SU-DHL-6 (cell line): ENCODE measurements at regions not wholly inside any gene's neighbourhood (a gene's known extent, or its start where the extent isn't known, plus 50 kb on each side); places are given as distances from the start of the nearest gene placed in this dataset.

ENCODE experiments used
- H2AFZ ChIP-seq: fragments of 200-600 bp; sonication (generic); 2 replicates; pipeline ENCODE4 v1.6.1; 2014; ENCODE audit warnings: low read depth, mild to moderate bottlenecking, moderate library complexity, mixed read lengths, antibody characterized with exemption, low read length; ENCODE audit not compliant: severe bottlenecking
- H3F3A ChIP-seq: fragments of 200-600 bp; shearing (Covaris generic); 2 replicates; pipeline ENCODE4 v1.6.0; 2016; ENCODE audit warnings: antibody characterized with exemption, mild to moderate bottlenecking; ENCODE audit not compliant: insufficient read depth
- H3K27ac ChIP-seq: fragments of 200-600 bp; sonication (generic); 2 replicates; pipeline ENCODE4 v1.5.1; 2016; ENCODE audit warnings: low read depth, mild to moderate bottlenecking, low read length, moderate library complexity, mixed read lengths
- H3K27me3 ChIP-seq: fragments of 200-600 bp; sonication (generic), shearing (Covaris generic); 2 replicates; pipeline ENCODE4 v1.6.0; 2014; ENCODE audit warnings: mild to moderate bottlenecking, low read length
- H3K36me3 ChIP-seq: fragments of 200-600 bp; sonication (generic); 2 replicates; pipeline ENCODE4 v1.6.1; 2014; ENCODE audit warnings: mild to moderate bottlenecking, low read length, mixed read lengths
- H3K4me2 ChIP-seq: fragments of 300-600, 200-600 bp; shearing (Covaris generic), sonication (generic); 2 replicates; pipeline ENCODE4 v1.6.0; 2014; ENCODE audit warnings: low read length, low read depth, mild to moderate bottlenecking; ENCODE audit not compliant: poor library complexity, severe bottlenecking
- H3K4me3 ChIP-seq: fragments of 200-600 bp; sonication (generic); 2 replicates; pipeline ENCODE4 v1.5.1; 2014; ENCODE audit warnings: antibody characterized with exemption, low read length, mild to moderate bottlenecking, mixed read lengths; ENCODE audit not compliant: insufficient read depth, poor library complexity, severe bottlenecking
- H3K79me2 ChIP-seq: fragments of 200-600 bp; sonication (generic); 2 replicates; pipeline ENCODE4 v1.6.1; 2014; ENCODE audit warnings: mild to moderate bottlenecking, low read length, moderate library complexity; ENCODE audit not compliant: insufficient read depth
- H3K9ac ChIP-seq: fragments of 200-600 bp; sonication (generic); 2 replicates; pipeline ENCODE4 v1.7.0; 2014; ENCODE audit warnings: mild to moderate bottlenecking, low read length
- H3K9me2 ChIP-seq: fragments of 200-600 bp; sonication (generic); replicated peaks from 2 replicates; pipeline ENCODE4 v1.6.1; 2014; ENCODE audit warnings: low read length; ENCODE audit not compliant: insufficient read depth
- H3K9me3 ChIP-seq: fragments of 200-600 bp; sonication (generic); 2 replicates; pipeline ENCODE4 v1.6.1; 2014; ENCODE audit warnings: low read length, mixed read lengths; ENCODE audit not compliant: insufficient read depth
- H4K20me1 ChIP-seq: fragments of 200-600 bp; sonication (generic); 2 replicates; pipeline ENCODE4 v1.6.1; 2014; ENCODE audit warnings: low read depth, mild to moderate bottlenecking, antibody characterized with exemption, low read length, moderate library complexity, mixed read lengths
- EZH2phosphoT487 ChIP-seq: fragments of 200-600 bp; sonication (generic), shearing (Covaris generic); conservative IDR thresholded peaks from 2 replicates; pipeline ENCODE4 v1.6.1; 2018; ENCODE audit warnings: mild to moderate bottlenecking, antibody characterized with exemption, low read length, moderate library complexity, mixed read lengths
- TF ChIP-seq, protein P1 (sequence below): fragments of 200-600 bp; sonication (generic); IDR thresholded peaks from one replicate; pipeline ENCODE4 v1.5.1; 2017; ENCODE audit warnings: antibody characterized with exemption, mild to moderate bottlenecking, low read length, moderate library complexity; ENCODE audit not compliant: insufficient read depth, poor library complexity, severe bottlenecking

DNA sequence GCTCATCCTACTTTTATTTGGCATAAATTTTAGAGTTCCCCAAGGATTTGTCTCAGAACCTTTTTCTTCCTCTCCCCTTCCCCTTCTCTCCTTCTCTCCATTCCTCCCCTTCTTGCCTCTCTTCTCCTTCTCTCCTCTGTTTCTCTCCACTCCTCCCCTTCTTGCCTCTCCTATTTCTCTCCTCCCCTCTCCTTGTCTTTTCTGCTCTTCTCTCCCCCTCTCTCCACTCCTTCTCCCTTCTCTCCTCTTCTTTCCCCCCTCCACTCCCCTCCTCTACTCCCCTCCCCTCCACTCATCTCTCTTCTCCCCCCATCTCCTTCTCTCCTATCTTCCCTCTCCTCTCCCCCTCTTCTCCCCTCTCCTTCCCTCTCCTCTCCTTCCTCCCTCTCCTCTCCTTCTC is 142.7 kb downstream of the CCDC71L start:
- no peaks in the 10 kb centered on the region for H3K79me2 ChIP-seq
- TF ChIP-seq, protein P1, sequence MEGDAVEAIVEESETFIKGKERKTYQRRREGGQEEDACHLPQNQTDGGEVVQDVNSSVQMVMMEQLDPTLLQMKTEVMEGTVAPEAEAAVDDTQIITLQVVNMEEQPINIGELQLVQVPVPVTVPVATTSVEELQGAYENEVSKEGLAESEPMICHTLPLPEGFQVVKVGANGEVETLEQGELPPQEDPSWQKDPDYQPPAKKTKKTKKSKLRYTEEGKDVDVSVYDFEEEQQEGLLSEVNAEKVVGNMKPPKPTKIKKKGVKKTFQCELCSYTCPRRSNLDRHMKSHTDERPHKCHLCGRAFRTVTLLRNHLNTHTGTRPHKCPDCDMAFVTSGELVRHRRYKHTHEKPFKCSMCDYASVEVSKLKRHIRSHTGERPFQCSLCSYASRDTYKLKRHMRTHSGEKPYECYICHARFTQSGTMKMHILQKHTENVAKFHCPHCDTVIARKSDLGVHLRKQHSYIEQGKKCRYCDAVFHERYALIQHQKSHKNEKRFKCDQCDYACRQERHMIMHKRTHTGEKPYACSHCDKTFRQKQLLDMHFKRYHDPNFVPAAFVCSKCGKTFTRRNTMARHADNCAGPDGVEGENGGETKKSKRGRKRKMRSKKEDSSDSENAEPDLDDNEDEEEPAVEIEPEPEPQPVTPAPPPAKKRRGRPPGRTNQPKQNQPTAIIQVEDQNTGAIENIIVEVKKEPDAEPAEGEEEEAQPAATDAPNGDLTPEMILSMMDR = no peak
- TF ChIP-seq EZH2phosphoT487 = no peak
- no peaks in the 10 kb centered on the region for H3K9me2 ChIP-seq
- no peak overlapping the region for H3K4me3 ChIP-seq
- no peak overlapping the region for H2AFZ ChIP-seq
- H3K27me3 ChIP-seq = no peaks in the 10 kb centered on the region
- no peak overlapping the region for H3K27ac ChIP-seq
- no peaks in the 10 kb centered on the region for H3K36me3 ChIP-seq
- no peak overlapping the region for H3K9ac ChIP-seq
- H3K9me3 ChIP-seq = no peaks in the 10 kb centered on the region
- no peaks in the 10 kb centered on the region for H4K20me1 ChIP-seq
- no peak overlapping the region for H3K4me2 ChIP-seq
- H3F3A ChIP-seq = no peaks in the 10 kb centered on the region

DNA sequence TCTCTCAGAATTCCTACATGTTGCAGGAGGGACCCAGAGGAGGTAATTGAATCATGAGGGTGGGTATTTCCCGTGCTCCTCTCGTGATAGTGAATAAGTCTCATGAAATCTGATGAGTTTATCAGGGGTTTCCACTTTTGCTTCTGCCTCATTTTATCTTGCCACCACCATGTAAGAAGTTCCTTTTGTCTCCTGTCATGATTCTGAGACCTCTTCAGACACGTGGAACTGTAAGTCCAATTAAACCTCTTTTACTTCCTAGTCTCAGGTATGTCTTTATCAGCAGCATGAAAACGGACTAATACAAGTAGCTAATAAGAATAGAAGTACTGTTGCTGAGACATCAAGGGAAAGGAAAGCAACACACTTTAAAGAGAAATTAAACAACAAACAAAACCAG is 143.4 kb downstream of the CCDC71L start:
- Histone ChIP-seq H3K27me3 (no peaks in the 10 kb centered on the region), H3K27ac (no peak overlapping the region), H3K36me3 (no peaks in the 10 kb centered on the region), H3K79me2 (no peaks in the 10 kb centered on the region), H4K20me1 (no peaks in the 10 kb centered on the region), H3K9ac (no peak overlapping the region), H3K9me2 (no peaks in the 10 kb centered on the region), H3K9me3 (no peaks in the 10 kb centered on the region), H3F3A (no peaks in the 10 kb centered on the region), H3K4me3 (no peak overlapping the region), H3K4me2 (no peak overlapping the region), H2AFZ (no peak overlapping the region)
- TF ChIP-seq, protein P1 = no peak
- TF ChIP-seq EZH2phosphoT487 = no peak

- H3K79me2 ChIP-seq = no peaks in the 10 kb centered on the region
- no peak overlapping the region for H3K4me3 ChIP-seq
- H3K27ac ChIP-seq = no peak overlapping the region
- H2AFZ ChIP-seq = no peak overlapping the region
- H3K9me2 ChIP-seq = no peaks in the 10 kb centered on the region
- no peaks in the 10 kb centered on the region for H3F3A ChIP-seq
- no peak overlapping the region for H3K4me2 ChIP-seq
- H3K27me3 ChIP-seq = no peaks in the 10 kb centered on the region
- no peaks in the 10 kb centered on the region for H4K20me1 ChIP-seq
- no peak for TF ChIP-seq EZH2phosphoT487
- TF ChIP-seq, protein P1 = no peak
- H3K36me3 ChIP-seq = no peaks in the 10 kb centered on the region
- no peaks in the 10 kb centered on the region for H3K9me3 ChIP-seq
- no peak overlapping the region for H3K9ac ChIP-seq
Observed at GRCh38 chr7:106515321-106515720, 145.6 kb downstream of the CCDC71L start.
